Vagina (tissue), 2 donors: ENCODE measurements at regions not wholly inside any gene's neighbourhood (a gene's known extent, or its start where the extent isn't known, plus 50 kb on each side); places are given as distances from the start of the nearest gene placed in this dataset.

Experiments
- DNase-seq, 2 donors: peaks; one replicate each; pipeline ENCODE4 v3.0.0-alpha.2; 2017; ENCODE audit errors: extremely low spot score in 2 of 2
- H3K27ac ChIP-seq: fragments of 200-600 bp; sonication (generic); one replicate; pipeline ENCODE4 v1.5.1; 2019
- H3K27me3 ChIP-seq: fragments of 200-600 bp; sonication (generic); one replicate; pipeline ENCODE4 v1.5.1; 2019
- H3K36me3 ChIP-seq, 2 donors: fragments of 200-600 bp; sonication (generic); one replicate each; pipeline ENCODE4 v1.5.1; 2017 to 2019
- H3K4me1 ChIP-seq: fragments of 200-600 bp; sonication (generic); one replicate; pipeline ENCODE4 v1.5.1; 2019
- H3K4me3 ChIP-seq, 2 donors: fragments of 200-600 bp; sonication (generic); 1 replicate in 1 of 2; 2 replicates in 1 of 2; pipeline ENCODE4 v1.5.1; 2016 to 2019
- H3K9me3 ChIP-seq: fragments of 200-600 bp; sonication (generic); one replicate; pipeline ENCODE4 v1.5.1; 2019
- CTCF ChIP-seq, 3 experiments: fragments of 450-650 bp in 2 of 3; fragments of 200-600 bp in 1 of 3; sonication (generic) in 1 of 3; IDR thresholded peaks; one replicate each; pipeline ENCODE4 v1.5.1; 2017 to 2019; ENCODE audit warnings: antibody characterized with exemption in 3 of 3, mild to moderate bottlenecking in 2 of 3, moderate library complexity in 2 of 3
- POLR2A ChIP-seq, 2 donors: fragments of 450-650 bp; IDR thresholded peaks; one replicate each; pipeline ENCODE4 v1.6.1; 2017; ENCODE audit warnings: antibody characterized with exemption in 2 of 2, mild to moderate bottlenecking in 2 of 2, moderate library complexity in 2 of 2
- POLR2AphosphoS5 ChIP-seq, 2 donors: sonication (generic); formaldehyde crosslinking; IDR thresholded peaks; one replicate each; pipeline ENCODE4 v1.9.0; 2017; ENCODE audit warnings: antibody characterized with exemption in 2 of 2, mild to moderate bottlenecking in 2 of 2, low read depth in 1 of 2; ENCODE audit not compliant: insufficient read depth in 1 of 2
- intact Hi-C: fragments of 100-400 bp; cut with DNase I; formaldehyde crosslinking; loops from one replicate; pipeline ENCODE4 v1.15.1; 2023

GRCh38 chr5:125215593-125215992 is 469.2 kb upstream of the ZNF608 start:
- Histone ChIP-seq H3K27me3 (no peaks in the 10 kb centered on the region), H3K4me1 (no peaks in the 10 kb centered on the region), H3K27ac (no peak overlapping the region), H3K9me3 (no peaks in the 10 kb centered on the region), H3K4me3 (no peak overlapping the region), H3K36me3 (no peaks in the 10 kb centered on the region)
- intact Hi-C loops = no loop called here
- DNase-seq = no peak
- TF ChIP-seq CTCF (IDR thresholded peaks at IDR 0.05) (no peak), POLR2A (IDR thresholded peaks at IDR 0.05) (no peak), POLR2AphosphoS5 (IDR thresholded peaks at IDR 0.05; ENCODE audit: insufficient read depth in 1 of 2, low read depth in 1 of 2) (no peak)

GRCh38 chr5:125219710-125220109 is 473.3 kb upstream of the ZNF608 start:
- H3K27ac ChIP-seq = no peak overlapping the region
- TF ChIP-seq CTCF (IDR thresholded peaks at IDR 0.05) (no peak), POLR2AphosphoS5 (IDR thresholded peaks at IDR 0.05; ENCODE audit: insufficient read depth in 1 of 2, low read depth in 1 of 2) (no peak), POLR2A (IDR thresholded peaks at IDR 0.05) (no peak)
- no peaks in the 10 kb centered on the region for H3K4me1 ChIP-seq
- intact Hi-C loops = no loop called here
- no peaks in the 10 kb centered on the region for H3K9me3 ChIP-seq
- DNase-seq = no peak
- no peak overlapping the region for H3K4me3 ChIP-seq
- H3K27me3 ChIP-seq = no peaks in the 10 kb centered on the region
- H3K36me3 ChIP-seq = no peaks in the 10 kb centered on the region

GRCh38 chr5:125220284-125220683 is 473.8 kb upstream of the ZNF608 start:
- H3K4me3 ChIP-seq = no peak overlapping the region
- intact Hi-C loops = no loop called here
- no peak for DNase-seq
- no peak for TF ChIP-seq POLR2AphosphoS5 (IDR thresholded peaks at IDR 0.05; ENCODE audit: insufficient read depth in 1 of 2, low read depth in 1 of 2)
- TF ChIP-seq CTCF (IDR thresholded peaks at IDR 0.05) = no peak
- TF ChIP-seq POLR2A (IDR thresholded peaks at IDR 0.05) = no peak
- no peaks in the 10 kb centered on the region for H3K9me3 ChIP-seq
- H3K36me3 ChIP-seq = no peaks in the 10 kb centered on the region
- no peaks in the 10 kb centered on the region for H3K27me3 ChIP-seq
- H3K4me1 ChIP-seq = no peaks in the 10 kb centered on the region
- H3K27ac ChIP-seq = no peak overlapping the region

- intact Hi-C loops = no loop called here
- H3K4me3 ChIP-seq = no peak overlapping the region
These were observed 476.3 kb upstream of the ZNF608 start for GRCh38 chr5:125222597-125223240.

More at GRCh38 chr5:125222597-125223240, 476.3 kb upstream of the ZNF608 start:
- Histone ChIP-seq H3K27ac (no peak overlapping the region), H3K36me3 (no peaks in the 10 kb centered on the region), H3K27me3 (no peaks in the 10 kb centered on the region), H3K9me3 (no peaks in the 10 kb centered on the region), H3K4me1 (no peaks in the 10 kb centered on the region)
- no peak for TF ChIP-seq POLR2A (IDR thresholded peaks at IDR 0.05)
- no peak for TF ChIP-seq POLR2AphosphoS5 (IDR thresholded peaks at IDR 0.05; ENCODE audit: insufficient read depth in 1 of 2, low read depth in 1 of 2)
- no peak for TF ChIP-seq CTCF (IDR thresholded peaks at IDR 0.05)
- DNase-seq = no peak
